KMS-11 (cell line): ENCODE measurements at regions not wholly inside any gene's neighbourhood (a gene's known extent, or its start where the extent isn't known, plus 50 kb on each side); places are given as distances from the start of the nearest gene placed in this dataset.

Experiments used
- H2AFZ ChIP-seq: fragments of 200-600 bp; sonication (generic); 2 replicates; pipeline ENCODE4 v1.6.1; 2016; ENCODE audit warnings: antibody characterized with exemption, mixed run types, low read depth
- H3K27ac ChIP-seq: fragments of 200-600 bp; sonication (generic); 2 replicates; pipeline ENCODE4 v1.6.1; 2016; ENCODE audit warnings: mild to moderate bottlenecking, mixed run types
- H3K27me3 ChIP-seq: fragments of 200-600 bp; sonication (generic); 2 replicates; pipeline ENCODE4 v1.6.1; 2017; ENCODE audit warnings: mild to moderate bottlenecking, low read depth, mixed run types, moderate library complexity; ENCODE audit not compliant: insufficient read depth
- H3K36me3 ChIP-seq: fragments of 200-600 bp; sonication (generic); 2 replicates; pipeline ENCODE4 v1.6.1; 2017; ENCODE audit warnings: mild to moderate bottlenecking, mixed run types; ENCODE audit not compliant: insufficient read depth
- H3K4me1 ChIP-seq: fragments of 200-600 bp; sonication (generic); 2 replicates; pipeline ENCODE4 v1.6.1; 2016; ENCODE audit warnings: mild to moderate bottlenecking, low read depth, mixed run types; ENCODE audit not compliant: poor library complexity, severe bottlenecking
- H3K4me2 ChIP-seq: fragments of 200-600 bp; sonication (generic); 2 replicates; pipeline ENCODE4 v1.7.0; 2016; ENCODE audit warnings: mild to moderate bottlenecking, mixed run types
- H3K4me3 ChIP-seq: fragments of 200-600 bp; sonication (generic); IDR thresholded peaks from 2 replicates; pipeline ENCODE4 v1.6.1; 2017; ENCODE audit warnings: low read depth, low read length, mixed read lengths; ENCODE audit not compliant: insufficient read depth
- H3K79me2 ChIP-seq: fragments of 200-600 bp; sonication (generic); 2 replicates; pipeline ENCODE4 v1.6.1; 2016; ENCODE audit warnings: low read depth, mixed run types; ENCODE audit not compliant: insufficient read depth
- H3K9ac ChIP-seq: fragments of 200-600 bp; sonication (generic); 2 replicates; pipeline ENCODE4 v1.6.1; 2016; ENCODE audit warnings: mild to moderate bottlenecking, mixed run types
- H4K20me1 ChIP-seq: fragments of 200-600 bp; sonication (generic); 2 replicates; pipeline ENCODE4 v1.6.1; 2016; ENCODE audit warnings: mild to moderate bottlenecking, mixed run types; ENCODE audit not compliant: insufficient read depth
- TF ChIP-seq, protein P1 (sequence below): fragments of 200-600 bp; sonication (generic); conservative IDR thresholded peaks from 2 replicates; pipeline ENCODE4 v1.6.1; 2017; ENCODE audit warnings: low read depth, mild to moderate bottlenecking, antibody characterized with exemption, low read length, moderate library complexity, mixed read lengths

DNA sequence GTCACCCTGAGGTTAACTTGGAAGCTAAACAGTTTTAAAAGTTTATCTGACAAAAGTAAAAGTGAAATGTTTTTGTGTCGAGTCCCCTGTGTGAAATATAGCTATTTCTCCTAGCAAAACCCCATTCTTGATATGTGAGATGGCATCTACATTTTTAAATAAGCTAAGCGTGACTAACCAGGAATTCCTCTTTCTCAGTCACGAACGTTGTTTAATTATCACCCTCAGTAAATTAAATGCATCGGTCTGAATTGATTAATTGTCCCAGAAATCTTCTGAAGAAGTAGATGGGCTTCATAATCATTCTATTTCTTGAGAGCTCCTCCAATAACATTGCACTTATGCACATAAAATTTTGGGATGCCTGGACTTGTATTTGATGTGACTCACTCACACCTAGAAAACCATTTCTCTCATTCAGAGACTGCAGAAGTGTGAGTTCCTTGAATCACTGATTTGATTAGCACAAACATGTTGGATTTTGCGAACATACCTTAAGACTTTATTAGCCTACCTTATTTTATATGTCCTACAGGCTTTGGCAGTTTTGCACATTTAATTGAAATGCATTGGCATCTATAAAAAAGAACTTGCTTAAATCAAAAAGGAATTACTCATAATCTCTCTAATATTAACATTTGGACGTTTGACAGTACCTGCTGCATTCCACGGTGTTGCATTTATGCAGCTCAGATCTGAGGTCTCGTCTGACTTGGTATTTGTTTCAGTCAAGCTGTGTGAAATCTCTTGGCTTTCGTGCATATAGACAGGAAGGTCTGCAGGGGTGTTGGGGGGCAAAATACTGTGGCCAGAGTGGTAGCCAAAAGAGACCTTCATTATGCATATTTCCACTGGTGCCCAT, 475.2 kb downstream of the EPHA4 start:
- Histone ChIP-seq H3K27ac (no peak overlapping the region), H3K36me3 (no peaks in the 10 kb centered on the region), H3K79me2 (no peaks in the 10 kb centered on the region), H3K9ac (no peak overlapping the region), H3K4me3 (no peak overlapping the region), H2AFZ (no peak overlapping the region), H3K4me1 (no peaks in the 10 kb centered on the region), H4K20me1 (no peaks in the 10 kb centered on the region), H3K4me2 (no peak overlapping the region), H3K27me3 (no peaks in the 10 kb centered on the region)
- TF ChIP-seq, protein P1, sequence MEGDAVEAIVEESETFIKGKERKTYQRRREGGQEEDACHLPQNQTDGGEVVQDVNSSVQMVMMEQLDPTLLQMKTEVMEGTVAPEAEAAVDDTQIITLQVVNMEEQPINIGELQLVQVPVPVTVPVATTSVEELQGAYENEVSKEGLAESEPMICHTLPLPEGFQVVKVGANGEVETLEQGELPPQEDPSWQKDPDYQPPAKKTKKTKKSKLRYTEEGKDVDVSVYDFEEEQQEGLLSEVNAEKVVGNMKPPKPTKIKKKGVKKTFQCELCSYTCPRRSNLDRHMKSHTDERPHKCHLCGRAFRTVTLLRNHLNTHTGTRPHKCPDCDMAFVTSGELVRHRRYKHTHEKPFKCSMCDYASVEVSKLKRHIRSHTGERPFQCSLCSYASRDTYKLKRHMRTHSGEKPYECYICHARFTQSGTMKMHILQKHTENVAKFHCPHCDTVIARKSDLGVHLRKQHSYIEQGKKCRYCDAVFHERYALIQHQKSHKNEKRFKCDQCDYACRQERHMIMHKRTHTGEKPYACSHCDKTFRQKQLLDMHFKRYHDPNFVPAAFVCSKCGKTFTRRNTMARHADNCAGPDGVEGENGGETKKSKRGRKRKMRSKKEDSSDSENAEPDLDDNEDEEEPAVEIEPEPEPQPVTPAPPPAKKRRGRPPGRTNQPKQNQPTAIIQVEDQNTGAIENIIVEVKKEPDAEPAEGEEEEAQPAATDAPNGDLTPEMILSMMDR = no peak

DNA sequence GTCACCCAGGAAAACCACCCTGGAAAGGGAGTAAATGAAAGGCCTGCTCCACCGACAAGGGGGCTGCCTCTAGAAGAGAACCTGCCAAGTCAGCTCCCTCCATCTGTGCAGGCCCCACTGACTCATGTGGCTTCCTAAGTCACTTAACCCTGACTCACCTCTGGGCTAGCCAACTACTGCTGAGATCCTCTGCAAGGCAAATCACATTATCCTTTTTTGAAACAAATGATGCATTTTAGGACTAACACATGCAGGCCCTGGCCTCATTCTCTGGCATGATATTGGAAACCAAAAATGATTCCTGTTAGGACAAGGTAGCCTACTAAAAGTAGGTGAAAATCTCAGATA, 474.6 kb downstream of the EPHA4 start:
- H3K79me2 ChIP-seq = no peaks in the 10 kb centered on the region
- H3K9ac ChIP-seq = no peak overlapping the region
- H2AFZ ChIP-seq = no peak overlapping the region
- H3K27ac ChIP-seq = no peak overlapping the region
- no peaks in the 10 kb centered on the region for H3K4me1 ChIP-seq
- H3K4me3 ChIP-seq = no peak overlapping the region
- TF ChIP-seq, protein P1 = no peak
- H4K20me1 ChIP-seq = no peaks in the 10 kb centered on the region
- H3K27me3 ChIP-seq = no peaks in the 10 kb centered on the region
- H3K36me3 ChIP-seq = no peaks in the 10 kb centered on the region
- H3K4me2 ChIP-seq = no peak overlapping the region

DNA sequence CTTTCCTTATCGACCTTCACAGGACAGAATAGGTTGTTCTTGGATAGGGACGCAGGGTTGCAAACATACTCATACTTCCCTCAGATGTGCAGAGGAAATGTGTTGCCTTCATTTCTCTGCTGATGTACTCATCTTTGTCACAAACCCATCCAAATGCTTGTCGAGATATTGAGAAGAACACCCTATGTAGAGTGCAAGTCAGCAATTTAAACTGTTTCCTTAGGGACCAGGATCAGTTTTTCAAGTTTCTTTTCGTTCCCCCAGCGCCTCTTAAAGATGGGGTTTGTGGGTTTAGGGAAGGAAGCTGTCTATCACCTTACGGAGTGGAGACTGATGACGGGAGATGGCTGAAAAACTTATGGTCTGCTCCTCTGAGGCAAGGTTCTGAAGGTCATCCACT, 474.2 kb downstream of the EPHA4 start:
- Histone ChIP-seq H3K27ac (no peak overlapping the region), H3K4me2 (no peak overlapping the region)

DNA sequence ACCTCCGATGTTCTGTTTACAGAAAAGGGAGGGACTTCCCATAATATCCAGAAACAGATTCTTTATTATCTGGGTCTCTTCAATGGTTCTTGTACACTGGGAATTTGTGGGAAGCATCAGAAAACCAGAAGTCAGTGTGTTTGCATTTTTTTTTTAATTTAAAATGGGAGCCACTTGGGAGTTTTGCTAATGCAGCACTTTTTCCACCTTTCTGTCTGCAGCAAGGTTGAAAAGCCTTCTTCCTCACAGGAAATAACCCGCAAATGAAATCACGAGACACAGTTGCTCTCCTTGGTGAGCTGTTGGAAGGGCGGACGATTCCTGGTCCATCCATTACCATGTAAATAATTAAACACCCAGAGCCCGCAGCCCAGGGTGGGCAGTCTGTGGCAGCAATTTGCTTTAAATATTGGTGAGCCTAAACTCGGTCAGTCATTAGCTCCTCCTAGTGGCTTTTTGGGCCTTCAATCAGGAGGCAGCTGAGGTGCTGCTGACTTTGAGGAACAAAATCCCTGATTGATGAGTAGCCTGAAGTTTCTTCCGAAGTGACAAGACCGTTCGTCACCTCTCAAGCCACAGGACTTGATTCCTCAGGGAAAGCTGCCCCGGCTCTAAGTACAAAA, 471.5 kb downstream of the EPHA4 start:
- H2AFZ ChIP-seq = no peak overlapping the region
- no peak overlapping the region for H3K4me2 ChIP-seq
- H3K36me3 ChIP-seq = no peaks in the 10 kb centered on the region
- H3K4me1 ChIP-seq = peaks cover 3% of the 10 kb centered on the region
- no peak overlapping the region for H3K9ac ChIP-seq
- H3K79me2 ChIP-seq = no peaks in the 10 kb centered on the region
- TF ChIP-seq, protein P1 = no peak
- H3K4me3 ChIP-seq = no peak overlapping the region
- no peaks in the 10 kb centered on the region for H4K20me1 ChIP-seq
- H3K27ac ChIP-seq = no peak overlapping the region
- no peaks in the 10 kb centered on the region for H3K27me3 ChIP-seq

More for the DNA sequence above, 474.2 kb downstream of the EPHA4 start:
- Histone ChIP-seq H3K4me3 (no peak overlapping the region), H2AFZ (no peak overlapping the region), H3K36me3 (no peaks in the 10 kb centered on the region), H4K20me1 (no peaks in the 10 kb centered on the region), H3K79me2 (no peaks in the 10 kb centered on the region), H3K27me3 (no peaks in the 10 kb centered on the region), H3K4me1 (no peaks in the 10 kb centered on the region), H3K9ac (no peak overlapping the region)
- TF ChIP-seq, protein P1 = no peak
